ENCODE measurements at regions not wholly inside any gene's neighbourhood (a gene's known extent, or its start where the extent isn't known, plus 50 kb on each side); places are given as distances from the start of the nearest gene placed in this dataset.
"Not testable (repeated sequence)": the region's sequence is repeated elsewhere in the genome, so short reads cannot be mapped to it uniquely, and the experiment has no call there.

DNA sequence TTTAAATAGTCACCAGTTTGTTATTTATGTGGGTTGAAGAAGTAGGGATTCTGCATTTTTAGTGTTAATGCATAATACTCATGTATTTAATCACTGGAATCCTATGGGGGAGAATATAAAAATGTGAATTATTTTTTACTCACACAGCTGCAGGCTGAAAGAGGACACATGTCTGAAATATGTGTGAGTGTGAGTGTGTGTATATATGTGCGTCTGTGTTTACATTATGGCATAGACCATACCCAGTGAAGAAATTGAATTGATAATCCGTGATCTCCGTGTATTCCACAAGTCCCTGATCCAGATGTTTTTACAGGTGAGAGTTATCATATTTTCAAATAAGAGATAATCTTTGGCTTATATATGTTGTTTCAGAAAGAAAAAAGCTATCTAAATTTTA, 225.3 kb downstream of the ICOS start:
- H3K4me3 ChIP-seq (ENCODE audit: low read depth, poor library complexity, severe bottlenecking): no peak overlapping the region
- TF ChIP-seq POLR2A (IDR thresholded peaks at IDR 0.05): no peak
- TF ChIP-seq, protein P1, sequence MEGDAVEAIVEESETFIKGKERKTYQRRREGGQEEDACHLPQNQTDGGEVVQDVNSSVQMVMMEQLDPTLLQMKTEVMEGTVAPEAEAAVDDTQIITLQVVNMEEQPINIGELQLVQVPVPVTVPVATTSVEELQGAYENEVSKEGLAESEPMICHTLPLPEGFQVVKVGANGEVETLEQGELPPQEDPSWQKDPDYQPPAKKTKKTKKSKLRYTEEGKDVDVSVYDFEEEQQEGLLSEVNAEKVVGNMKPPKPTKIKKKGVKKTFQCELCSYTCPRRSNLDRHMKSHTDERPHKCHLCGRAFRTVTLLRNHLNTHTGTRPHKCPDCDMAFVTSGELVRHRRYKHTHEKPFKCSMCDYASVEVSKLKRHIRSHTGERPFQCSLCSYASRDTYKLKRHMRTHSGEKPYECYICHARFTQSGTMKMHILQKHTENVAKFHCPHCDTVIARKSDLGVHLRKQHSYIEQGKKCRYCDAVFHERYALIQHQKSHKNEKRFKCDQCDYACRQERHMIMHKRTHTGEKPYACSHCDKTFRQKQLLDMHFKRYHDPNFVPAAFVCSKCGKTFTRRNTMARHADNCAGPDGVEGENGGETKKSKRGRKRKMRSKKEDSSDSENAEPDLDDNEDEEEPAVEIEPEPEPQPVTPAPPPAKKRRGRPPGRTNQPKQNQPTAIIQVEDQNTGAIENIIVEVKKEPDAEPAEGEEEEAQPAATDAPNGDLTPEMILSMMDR (IDR thresholded peaks at IDR 0.05): no peak
- intact Hi-C loops (cut with DNase I; ENCODE audit: low total_unique reads): no loop called here
- 79 to 85% methylated on average over 3 of the region's 3 CpGs for WGBS, 2 donors
- DNase-seq (ENCODE audit: low spot score in 2 of 2): no peak

DNA sequence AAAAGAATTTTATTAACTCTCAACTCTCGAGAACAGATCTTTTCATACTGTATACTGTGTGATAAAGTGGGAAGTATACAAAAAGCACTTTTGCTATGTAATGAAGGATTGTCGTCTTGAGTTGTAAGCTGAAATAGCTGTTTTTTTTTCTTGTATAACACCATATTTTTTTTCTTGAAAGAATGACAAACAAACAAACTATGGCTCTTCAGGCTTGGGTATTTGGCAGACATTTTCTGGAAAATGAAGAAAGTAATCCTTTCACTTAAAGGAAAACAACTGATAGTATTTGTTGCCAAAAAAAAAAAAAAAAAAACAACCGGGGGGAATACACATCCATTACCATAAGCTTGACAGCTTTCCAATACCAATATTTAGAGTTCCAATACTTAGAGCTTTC, 230.4 kb downstream of the ICOS start:
- WGBS, 2 donors: 64 to 79% methylated on average over 3 of the region's 3 CpGs
- TF ChIP-seq POLR2A (IDR thresholded peaks at IDR 0.05): no peak
- TF ChIP-seq, protein P1 (IDR thresholded peaks at IDR 0.05): no peak
- no peak for DNase-seq (ENCODE audit: low spot score in 2 of 2)
- intact Hi-C loops (cut with DNase I; ENCODE audit: low total_unique reads): no loop called here
- no peak overlapping the region for H3K4me3 ChIP-seq (ENCODE audit: low read depth, poor library complexity, severe bottlenecking)

DNA sequence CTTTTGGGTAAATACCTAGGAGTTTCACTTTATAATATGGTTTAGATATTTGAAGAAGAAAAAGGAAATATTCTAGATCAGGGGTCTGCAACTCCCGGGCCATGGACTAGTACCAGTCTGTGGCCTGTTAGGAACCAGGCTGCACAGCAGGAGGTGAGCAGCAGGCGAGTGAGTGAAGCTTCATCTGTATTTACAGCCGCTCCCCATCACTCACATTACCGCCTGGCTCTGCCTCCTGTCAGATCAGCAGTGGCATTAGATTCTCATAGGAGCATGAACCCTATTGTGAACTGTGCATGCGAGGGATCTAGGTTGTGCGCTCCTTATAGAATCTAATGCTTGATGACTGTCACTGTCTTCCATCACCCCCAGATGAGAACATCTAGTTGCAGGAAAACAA, 231.1 kb downstream of the ICOS start:
- intact Hi-C loops (cut with DNase I; ENCODE audit: low total_unique reads); DNase-seq (ENCODE audit: low spot score in 2 of 2): not testable (repeated sequence)
- WGBS, 2 donors: 97% methylated on average over 6 of the region's 6 CpGs

DNA sequence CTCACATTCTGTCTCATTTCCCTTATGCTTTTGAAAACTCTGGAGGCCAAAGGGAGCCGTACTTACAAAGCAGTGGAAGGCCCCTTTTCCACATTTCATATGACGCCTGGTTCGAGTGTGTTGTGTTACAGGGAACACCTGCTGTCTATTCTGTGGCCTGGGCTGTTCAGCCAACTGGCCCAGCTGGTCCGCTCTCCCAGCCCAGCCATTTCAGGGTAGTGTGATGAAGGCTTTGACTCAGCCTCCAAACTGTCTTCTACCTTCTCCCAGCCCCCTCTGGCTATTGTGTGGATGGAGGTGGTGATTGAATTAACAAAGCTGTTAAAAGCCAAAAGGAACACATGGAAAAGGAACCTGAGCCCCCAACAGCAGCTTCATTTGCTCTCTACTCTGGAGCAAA, 233.8 kb downstream of the ICOS start:
- H3K4me3 ChIP-seq (ENCODE audit: low read depth, poor library complexity, severe bottlenecking): no peak overlapping the region
- intact Hi-C loops (cut with DNase I; ENCODE audit: low total_unique reads): no loop called here
- 94 to 97% methylated on average over 4 of the region's 4 CpGs for WGBS, 2 donors
- TF ChIP-seq POLR2A (IDR thresholded peaks at IDR 0.05): no peak
- no peak for DNase-seq (ENCODE audit: low spot score in 2 of 2)

More for the DNA sequence above, 231.1 kb downstream of the ICOS start:
- not testable (repeated sequence) for H3K4me3 ChIP-seq (ENCODE audit: low read depth, poor library complexity, severe bottlenecking)

DNA sequence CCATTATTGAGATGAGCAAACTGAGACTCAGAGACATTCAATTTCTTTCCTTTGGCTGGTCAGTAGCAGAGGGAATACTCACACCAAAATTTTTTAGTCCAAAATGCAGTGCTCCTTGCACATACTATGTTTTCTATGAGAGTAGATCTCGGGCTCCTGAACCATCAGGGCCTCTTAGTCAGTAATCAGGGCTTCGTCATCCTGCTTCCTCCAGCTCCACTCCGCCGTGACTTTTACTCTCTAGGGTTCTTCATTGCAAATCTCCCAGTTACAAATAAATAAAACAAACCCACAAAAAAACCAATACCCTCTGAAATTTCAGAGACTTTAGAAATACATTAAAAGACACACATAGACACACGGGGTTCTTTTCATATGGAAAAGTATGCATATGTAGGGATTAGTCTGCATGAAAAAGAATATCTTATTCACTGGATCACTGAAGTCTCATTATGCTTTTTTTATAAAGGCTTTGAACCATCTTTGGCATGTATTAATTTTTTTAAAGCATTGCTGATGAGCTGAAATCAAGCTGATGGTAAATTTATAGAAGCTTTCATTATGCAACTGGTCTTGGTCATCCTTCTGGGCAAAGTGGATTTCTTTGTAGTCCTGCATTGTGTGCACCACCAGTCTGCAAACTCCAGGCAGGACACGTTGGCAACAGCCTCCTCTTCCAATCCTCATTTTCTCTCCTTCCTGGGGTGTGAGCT, 235.0 kb downstream of the ICOS start:
- no peak for DNase-seq (ENCODE audit: low spot score in 2 of 2)
- intact Hi-C loops (cut with DNase I; ENCODE audit: low total_unique reads): no loop called here
- WGBS, 2 donors: 88 to 89% methylated on average over 6 of the region's 6 CpGs
- TF ChIP-seq POLR2A (IDR thresholded peaks at IDR 0.05): no peak
- TF ChIP-seq, protein P1 (IDR thresholded peaks at IDR 0.05): no peak
- no peak overlapping the region for H3K4me3 ChIP-seq (ENCODE audit: low read depth, poor library complexity, severe bottlenecking)

DNA sequence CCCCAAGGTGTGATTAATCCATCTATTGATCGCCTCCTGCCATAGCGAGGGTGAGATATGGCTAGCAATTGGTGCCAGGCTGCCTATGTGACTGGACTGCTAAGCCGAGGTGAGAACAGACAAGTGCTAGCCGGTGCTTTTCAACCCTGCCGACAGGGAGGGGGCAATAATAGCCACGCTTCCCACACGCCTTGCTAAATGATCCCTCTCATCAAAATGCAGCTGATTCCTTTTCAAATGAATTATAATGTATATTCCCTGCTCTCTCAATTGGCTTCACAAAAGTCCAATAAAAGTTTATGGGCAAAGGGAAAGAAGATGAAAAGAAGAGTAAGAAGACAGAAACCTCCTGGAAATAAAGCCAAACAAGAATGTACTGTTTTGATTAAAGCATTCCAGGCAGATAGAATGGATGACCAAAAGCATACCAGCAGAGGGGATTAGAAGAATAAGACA, 235.6 kb downstream of the ICOS start:
- intact Hi-C loops (cut with DNase I; ENCODE audit: low total_unique reads): no loop called here
- H3K4me3 ChIP-seq (ENCODE audit: low read depth, poor library complexity, severe bottlenecking): no peak overlapping the region
- TF ChIP-seq, protein P1 (IDR thresholded peaks at IDR 0.05): no peak
- TF ChIP-seq POLR2A (IDR thresholded peaks at IDR 0.05): no peak
- no peak for DNase-seq (ENCODE audit: low spot score in 2 of 2)
- 70% methylated on average over 7 of the region's 7 CpGs for WGBS, 2 donors

DNA sequence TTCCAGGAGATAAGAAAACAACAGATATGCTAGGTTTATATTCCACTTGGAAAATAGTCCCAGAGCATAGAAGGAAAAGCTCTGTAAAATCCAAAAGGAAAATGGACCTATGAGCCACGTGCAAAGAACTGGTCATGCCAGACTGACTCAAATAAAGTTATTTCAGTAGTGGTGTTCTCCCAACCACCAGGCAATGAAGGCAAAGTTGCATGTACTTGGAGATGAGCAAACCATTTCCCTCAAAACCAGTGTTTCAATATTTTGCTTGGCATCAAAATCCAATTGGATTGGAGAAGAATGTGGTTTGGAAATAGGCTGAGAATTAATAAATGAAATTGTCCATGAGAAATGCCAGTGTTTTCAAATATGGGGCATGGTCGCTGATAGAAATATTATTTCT, 237.5 kb downstream of the ICOS start:
- no peak overlapping the region for H3K4me3 ChIP-seq (ENCODE audit: low read depth, poor library complexity, severe bottlenecking)
- intact Hi-C loops (cut with DNase I; ENCODE audit: low total_unique reads): no loop called here
- TF ChIP-seq, protein P1 (IDR thresholded peaks at IDR 0.05): no peak
- no peak for TF ChIP-seq POLR2A (IDR thresholded peaks at IDR 0.05)
- no peak for DNase-seq (ENCODE audit: low spot score in 2 of 2)
- 35 to 42% methylated on average over 2 of the region's 2 CpGs for WGBS, 2 donors

Measured in lower leg skin (tissue), 4 donors.